Effector memory CD8-positive, alpha-beta T cell (primary cell): ENCODE measurements at regions not wholly inside any gene's neighbourhood (a gene's known extent, or its start where the extent isn't known, plus 50 kb on each side); places are given as distances from the start of the nearest gene placed in this dataset.
"Not testable (repeated sequence)": the region's sequence is repeated elsewhere in the genome, so short reads cannot be mapped to it uniquely, and the experiment has no call there.

Experiments
- ATAC-seq: fragments of 150-1000 bp; cut with Tn5 transposase; replicated peaks from 2 replicates; pipeline ENCODE4 v1.10.0; 2021; ENCODE audit warnings: mild to moderate bottlenecking, moderate library complexity
- DNase-seq, 3 experiments: peaks; one replicate each; pipeline ENCODE4 v3.0.0; 2021
- H3K27ac Mint-ChIP-seq, 2 donors: one replicate each; pipeline ENCODE4 v1.8.0; 2022; ENCODE audit warnings: mild to moderate bottlenecking in 2 of 2, mixed read lengths in 2 of 2, moderate library complexity in 2 of 2
- H3K27me3 Mint-ChIP-seq, 2 donors: one replicate each; pipeline ENCODE4 v1.8.0; 2022; ENCODE audit warnings: mixed read lengths in 2 of 2
- H3K36me3 Mint-ChIP-seq: one replicate; pipeline ENCODE4 v1.8.0; 2022; ENCODE audit warnings: mild to moderate bottlenecking, moderate library complexity, mixed read lengths; ENCODE audit not compliant: insufficient read depth
- H3K4me1 Mint-ChIP-seq, 2 donors: one replicate each; pipeline ENCODE4 v1.8.0; 2022; ENCODE audit warnings: low read depth in 2 of 2, mixed read lengths in 2 of 2
- H3K4me3 Mint-ChIP-seq, 2 donors: one replicate each; pipeline ENCODE4 v1.8.0; 2022; ENCODE audit warnings: mild to moderate bottlenecking in 2 of 2, mixed read lengths in 2 of 2, moderate library complexity in 2 of 2
- H3K9me3 Mint-ChIP-seq, 2 donors: one replicate each; pipeline ENCODE4 v1.8.0; 2022; ENCODE audit warnings: mixed read lengths in 2 of 2

DNA sequence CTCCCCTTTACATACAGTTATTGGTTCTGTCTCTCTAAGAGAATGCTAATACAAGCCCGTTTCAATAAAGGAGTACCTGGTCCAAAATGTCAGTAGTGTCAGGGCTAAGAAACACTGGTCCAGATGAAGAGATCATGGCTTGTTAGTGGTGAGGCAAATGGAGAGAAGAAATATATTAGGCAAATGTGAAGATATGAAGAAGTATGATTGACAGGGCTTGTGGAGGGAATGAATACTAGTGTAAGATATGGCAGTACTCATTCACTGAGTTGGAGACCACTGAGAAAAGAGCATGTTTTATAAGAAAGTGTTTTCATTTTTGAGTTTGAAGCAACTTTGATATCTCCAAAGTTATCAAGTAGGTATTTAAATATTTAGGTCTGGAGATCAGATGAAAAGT lies 290.5 kb upstream of the MEF2C start:
- no peak for ATAC-seq
- Mint-ChIP-seq H3K36me3 (no peaks in the 10 kb centered on the region), H3K27me3 (no peaks in the 10 kb centered on the region), H3K9me3 (peaks cover 5 to 17% of the 10 kb centered on the region in 2 donors), H3K27ac (no peak overlapping the region), H3K4me3 (no peak overlapping the region), H3K4me1 (no peaks in the 10 kb centered on the region)
- no peak for DNase-seq

DNA sequence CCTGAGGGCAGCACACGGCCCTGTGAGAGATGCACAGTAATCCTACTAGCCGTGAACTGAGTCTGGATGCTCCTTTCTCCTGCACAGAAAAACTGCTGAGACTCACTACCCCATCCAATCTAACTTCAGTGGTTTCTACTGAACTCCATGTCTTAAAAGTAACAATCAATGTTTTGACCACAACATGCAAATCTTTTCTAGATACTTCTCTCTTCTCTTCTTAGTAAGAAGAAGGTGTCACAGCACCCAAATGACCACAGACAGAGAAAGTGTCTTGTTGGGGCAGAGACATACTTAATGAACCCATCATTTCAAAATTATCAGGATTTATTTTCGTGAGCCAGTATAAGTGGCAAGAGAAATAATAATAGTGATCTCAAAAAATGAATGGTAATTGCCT lies 285.8 kb upstream of the MEF2C start:
- no peak for ATAC-seq
- Mint-ChIP-seq H3K4me1 (no peaks in the 10 kb centered on the region), H3K36me3 (no peaks in the 10 kb centered on the region), H3K9me3 (peaks cover 7 to 19% of the 10 kb centered on the region in 2 donors), H3K27me3 (no peaks in the 10 kb centered on the region), H3K27ac (no peak overlapping the region), H3K4me3 (no peak overlapping the region)
- DNase-seq: no peak

DNA sequence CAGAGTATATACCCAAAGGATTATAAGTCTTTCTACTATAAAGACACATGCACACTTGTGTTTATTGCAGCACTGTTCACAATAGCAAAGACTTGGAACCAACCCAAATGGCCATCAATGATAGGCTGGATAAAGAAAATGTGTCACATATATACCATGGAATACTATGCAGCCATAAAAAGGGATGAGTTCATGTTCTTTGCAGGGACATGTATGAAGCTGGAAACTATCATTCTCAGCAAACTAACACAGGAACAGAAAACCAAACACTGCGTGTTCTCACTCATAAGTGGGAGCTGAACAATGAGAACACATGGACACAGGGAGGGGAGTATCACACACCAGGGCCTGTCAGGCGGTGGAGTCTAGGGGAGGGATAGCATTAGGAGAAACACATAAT lies 281.7 kb upstream of the MEF2C start:
- not testable (repeated sequence) for ATAC-seq, H3K4me1 Mint-ChIP-seq, DNase-seq, H3K27ac Mint-ChIP-seq, H3K4me3 Mint-ChIP-seq, H3K27me3 Mint-ChIP-seq, H3K36me3 Mint-ChIP-seq
- H3K9me3 Mint-ChIP-seq: peaks cover 10 to 11% of the 10 kb centered on the region in 2 donors

DNA sequence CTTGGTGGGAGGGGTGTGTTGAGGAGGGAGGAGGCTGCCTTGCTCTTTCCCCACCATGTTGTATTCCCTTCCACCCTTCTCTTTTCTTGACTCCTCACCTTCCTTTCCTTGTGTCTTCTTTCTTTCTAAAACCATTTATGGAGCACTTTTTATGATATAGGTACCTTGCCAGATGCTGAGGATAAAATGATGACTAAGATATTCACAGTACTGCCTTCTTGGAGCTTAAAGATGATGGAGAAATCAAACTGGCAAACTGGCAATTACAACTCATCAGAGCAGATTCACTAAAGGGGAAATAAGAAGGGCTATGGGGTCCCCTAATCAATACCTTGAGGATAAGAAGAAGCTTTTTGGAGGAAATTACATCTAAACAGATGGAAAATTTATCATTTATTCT lies 273.2 kb upstream of the MEF2C start:
- Mint-ChIP-seq H3K27me3 (no peaks in the 10 kb centered on the region), H3K9me3 (peaks cover 6 to 23% of the 10 kb centered on the region in 2 donors), H3K27ac (no peak overlapping the region), H3K4me3 (no peak overlapping the region), H3K36me3 (no peaks in the 10 kb centered on the region), H3K4me1 (no peaks in the 10 kb centered on the region)
- DNase-seq (no peak), ATAC-seq (no peak)

DNA sequence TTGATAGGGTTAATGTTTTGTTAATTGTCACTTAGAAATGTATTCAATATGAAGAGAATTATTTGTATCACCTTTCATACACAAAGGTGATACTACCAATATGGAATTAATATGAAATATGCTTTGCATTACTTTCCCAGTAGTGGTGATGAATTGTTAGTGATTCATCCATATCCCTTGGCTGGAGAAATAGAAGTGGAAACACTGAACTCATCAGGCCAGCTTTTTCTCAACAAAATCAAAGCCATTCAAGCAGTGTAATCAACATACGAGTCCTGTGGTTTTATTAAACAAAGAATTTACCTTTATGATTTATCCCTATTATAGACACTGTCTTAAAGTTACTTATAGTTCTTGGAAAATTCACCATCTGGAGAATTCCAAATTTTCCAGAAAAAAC lies 264.0 kb upstream of the MEF2C start:
- H3K9me3 Mint-ChIP-seq: peaks cover 4 to 7% of the 10 kb centered on the region in 2 donors
- ATAC-seq: no peak
- H3K4me1 Mint-ChIP-seq: no peaks in the 10 kb centered on the region
- no peak overlapping the region for H3K4me3 Mint-ChIP-seq
- no peaks in the 10 kb centered on the region for H3K27me3 Mint-ChIP-seq
- no peak for DNase-seq
- H3K27ac Mint-ChIP-seq: no peak overlapping the region
- no peaks in the 10 kb centered on the region for H3K36me3 Mint-ChIP-seq

DNA sequence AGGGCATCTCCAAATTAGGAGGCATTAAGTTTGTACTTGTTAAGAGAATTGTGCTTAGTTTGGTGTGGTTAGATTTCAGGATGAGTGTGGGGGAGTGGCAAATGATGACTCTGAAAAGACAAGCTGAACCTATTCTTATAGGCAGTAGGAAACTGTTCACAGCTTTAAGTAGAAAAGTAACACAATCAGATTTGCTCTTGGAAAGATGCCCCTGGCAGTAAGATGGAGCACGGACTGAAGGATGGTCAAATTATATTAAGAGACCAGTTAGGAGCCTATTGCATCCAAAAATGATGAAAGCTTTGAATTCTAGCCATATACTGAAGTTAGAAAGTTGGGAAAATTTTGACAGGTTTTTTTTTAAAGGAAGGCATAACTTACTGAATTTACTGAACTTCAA lies 254.2 kb upstream of the MEF2C start:
- H3K27me3 Mint-ChIP-seq: no peaks in the 10 kb centered on the region
- no peaks in the 10 kb centered on the region for H3K4me1 Mint-ChIP-seq
- H3K9me3 Mint-ChIP-seq: peaks cover 10 to 13% of the 10 kb centered on the region in 2 donors
- no peaks in the 10 kb centered on the region for H3K36me3 Mint-ChIP-seq
- no peak overlapping the region for H3K4me3 Mint-ChIP-seq
- DNase-seq (no peak), ATAC-seq (no peak)
- no peak overlapping the region for H3K27ac Mint-ChIP-seq

DNA sequence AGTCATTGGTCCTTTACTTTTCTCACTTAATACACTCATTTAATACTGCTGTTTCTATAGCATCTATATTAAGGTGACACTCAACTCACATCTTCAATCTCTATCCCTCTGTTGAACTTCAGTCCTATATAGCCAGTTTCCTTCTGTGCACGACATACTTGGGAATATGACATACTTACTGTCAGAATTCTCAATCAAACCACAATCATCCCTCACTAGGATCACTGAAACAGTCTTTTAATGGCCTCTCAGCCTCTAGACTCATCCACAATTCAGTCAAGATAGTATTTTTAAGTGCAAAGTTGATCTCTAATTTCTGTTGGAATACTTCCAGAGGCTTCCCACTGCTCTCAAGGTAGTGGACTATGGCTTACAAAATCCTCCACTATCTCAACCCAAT lies 251.0 kb upstream of the MEF2C start:
- H3K9me3 Mint-ChIP-seq: peaks cover 0 to 4% of the 10 kb centered on the region in 2 donors
- no peak overlapping the region for H3K27ac Mint-ChIP-seq
- no peak overlapping the region for H3K4me3 Mint-ChIP-seq
- ATAC-seq: no peak
- no peaks in the 10 kb centered on the region for H3K27me3 Mint-ChIP-seq
- H3K4me1 Mint-ChIP-seq: no peaks in the 10 kb centered on the region
- DNase-seq: no peak
- no peaks in the 10 kb centered on the region for H3K36me3 Mint-ChIP-seq

DNA sequence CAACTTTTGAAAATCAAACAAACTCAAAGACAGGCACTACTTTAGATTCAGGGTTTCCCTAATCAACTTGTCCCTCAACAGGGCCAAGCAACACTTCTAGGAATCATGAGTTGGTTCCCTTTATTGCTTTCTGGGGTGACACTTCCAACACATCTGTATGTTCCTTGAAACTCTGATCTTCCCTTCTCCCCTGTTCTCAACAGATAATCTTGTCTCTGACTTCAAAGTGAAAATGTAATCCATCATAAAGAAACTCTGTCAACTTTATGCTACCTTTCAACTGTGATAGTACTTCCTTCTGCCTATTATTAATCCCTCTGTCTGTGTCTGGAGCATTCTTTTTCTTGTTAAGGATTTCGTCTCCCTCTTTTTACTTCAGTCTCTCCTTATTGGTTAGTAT lies 250.1 kb upstream of the MEF2C start:
- Mint-ChIP-seq H3K4me3 (no peak overlapping the region), H3K36me3 (no peaks in the 10 kb centered on the region), H3K4me1 (no peaks in the 10 kb centered on the region), H3K27ac (no peak overlapping the region), H3K27me3 (no peaks in the 10 kb centered on the region), H3K9me3 (peaks cover 0 to 9% of the 10 kb centered on the region in 2 donors)
- ATAC-seq: no peak
- no peak for DNase-seq

DNA sequence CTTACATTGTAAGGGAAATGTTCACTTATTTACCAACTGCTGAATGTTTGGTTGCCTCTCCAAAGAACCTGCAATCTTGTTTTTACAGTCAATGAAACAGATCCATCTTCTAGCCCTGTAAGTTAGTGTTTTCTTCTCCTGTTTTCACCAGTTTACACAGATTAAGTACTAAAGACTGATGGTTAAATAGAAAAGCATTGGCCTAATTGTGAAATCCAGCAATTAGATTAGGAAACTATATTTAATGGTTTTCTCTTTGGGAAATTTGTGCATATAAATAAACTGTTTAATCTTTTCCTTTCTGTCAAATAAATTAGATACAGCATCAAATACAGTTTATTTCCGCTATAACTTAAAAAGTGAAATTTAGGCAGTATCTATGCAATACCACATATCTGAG lies 247.9 kb upstream of the MEF2C start:
- Mint-ChIP-seq H3K4me3 (no peak overlapping the region), H3K4me1 (no peaks in the 10 kb centered on the region), H3K36me3 (no peaks in the 10 kb centered on the region), H3K27ac (no peak overlapping the region), H3K27me3 (no peaks in the 10 kb centered on the region), H3K9me3 (peaks cover 0 to 5% of the 10 kb centered on the region in 2 donors)
- DNase-seq (no peak), ATAC-seq (no peak)

DNA sequence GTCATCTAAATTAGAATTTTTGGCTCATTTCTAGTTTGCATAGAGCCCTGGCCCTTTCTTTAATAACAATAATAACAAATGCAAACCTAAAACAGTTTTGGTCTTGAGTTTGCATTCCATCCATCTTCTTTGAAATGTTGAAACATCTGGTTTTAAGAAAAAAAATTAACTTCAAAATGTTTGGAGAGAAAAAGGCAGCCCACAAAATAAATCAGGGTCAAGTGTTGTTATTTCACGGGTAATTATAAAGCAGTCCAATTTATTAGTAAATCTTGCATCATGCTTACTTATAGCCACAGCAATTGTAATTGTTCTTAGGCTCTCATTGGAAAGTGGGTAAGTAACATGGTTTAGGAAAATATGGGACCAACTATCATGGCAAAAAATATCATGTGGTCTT lies 247.0 kb upstream of the MEF2C start:
- no peak overlapping the region for H3K4me3 Mint-ChIP-seq
- H3K36me3 Mint-ChIP-seq: no peaks in the 10 kb centered on the region
- peaks cover 0 to 5% of the 10 kb centered on the region in 2 donors for H3K9me3 Mint-ChIP-seq
- no peaks in the 10 kb centered on the region for H3K4me1 Mint-ChIP-seq
- no peaks in the 10 kb centered on the region for H3K27me3 Mint-ChIP-seq
- no peak for DNase-seq
- ATAC-seq: no peak
- no peak overlapping the region for H3K27ac Mint-ChIP-seq

DNA sequence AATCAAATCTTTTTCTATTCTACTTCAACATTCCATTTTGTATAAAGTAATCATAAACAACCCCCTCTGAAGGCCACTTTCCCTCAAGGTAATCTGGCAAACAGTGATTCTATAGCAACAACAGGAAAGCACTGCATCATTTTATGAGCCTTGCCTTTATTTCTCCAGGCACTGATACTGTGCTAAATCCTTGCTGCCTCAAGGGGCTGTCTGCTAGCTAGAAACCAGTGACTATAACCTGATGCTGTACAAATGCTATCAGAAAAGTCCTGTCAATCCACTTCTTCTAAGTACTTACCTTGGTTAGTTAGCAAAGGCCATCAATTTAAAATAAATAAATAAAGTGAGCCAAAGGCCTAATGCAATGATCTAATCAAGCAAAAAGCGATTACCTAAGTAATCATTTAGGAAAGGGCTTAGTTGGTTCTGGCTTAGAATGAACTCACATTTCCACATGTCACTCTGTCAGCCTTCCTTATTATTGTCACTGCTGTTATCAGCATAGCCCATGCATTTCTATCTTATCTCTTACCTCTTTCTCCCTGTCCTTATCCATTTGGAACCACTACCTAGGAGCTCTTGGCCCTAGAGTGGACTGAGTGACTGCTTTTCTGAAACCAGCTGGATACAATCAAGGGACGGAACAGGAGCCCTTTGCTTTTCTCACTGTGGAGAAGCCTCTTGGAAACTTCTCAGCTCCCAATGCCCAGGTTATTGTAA lies 246.1 kb upstream of the MEF2C start:
- peaks cover 0 to 12% of the 10 kb centered on the region in 2 donors for H3K9me3 Mint-ChIP-seq
- H3K36me3 Mint-ChIP-seq: no peaks in the 10 kb centered on the region
- no peaks in the 10 kb centered on the region for H3K27me3 Mint-ChIP-seq

DNA sequence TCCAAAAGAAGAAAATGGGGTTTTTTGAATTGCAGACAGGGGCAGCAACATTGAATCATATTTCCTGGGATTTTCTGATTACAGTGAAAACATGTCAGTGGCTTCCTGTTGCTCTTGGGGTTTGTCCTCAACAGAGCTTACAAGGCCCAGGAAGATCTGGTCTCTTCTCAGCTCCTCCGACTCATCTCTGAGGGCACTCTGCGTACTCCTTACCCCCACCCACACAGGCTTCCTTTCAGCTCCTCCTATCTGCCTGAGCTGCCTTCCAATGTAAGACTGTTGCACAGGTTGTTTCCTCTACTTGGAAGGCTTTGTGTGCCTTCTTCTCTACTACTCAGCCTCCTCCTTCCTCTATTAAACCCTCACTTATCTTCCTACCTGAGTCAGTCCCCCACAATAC lies 245.1 kb upstream of the MEF2C start:
- ATAC-seq (no peak), DNase-seq (no peak)
- H3K27ac Mint-ChIP-seq: no peak overlapping the region

More for the DNA sequence above, 246.1 kb upstream of the MEF2C start:
- DNase-seq (no peak), ATAC-seq (no peak)
- no peaks in the 10 kb centered on the region for H3K4me1 Mint-ChIP-seq
- no peak overlapping the region for H3K4me3 Mint-ChIP-seq
- H3K27ac Mint-ChIP-seq: no peak overlapping the region

DNA sequence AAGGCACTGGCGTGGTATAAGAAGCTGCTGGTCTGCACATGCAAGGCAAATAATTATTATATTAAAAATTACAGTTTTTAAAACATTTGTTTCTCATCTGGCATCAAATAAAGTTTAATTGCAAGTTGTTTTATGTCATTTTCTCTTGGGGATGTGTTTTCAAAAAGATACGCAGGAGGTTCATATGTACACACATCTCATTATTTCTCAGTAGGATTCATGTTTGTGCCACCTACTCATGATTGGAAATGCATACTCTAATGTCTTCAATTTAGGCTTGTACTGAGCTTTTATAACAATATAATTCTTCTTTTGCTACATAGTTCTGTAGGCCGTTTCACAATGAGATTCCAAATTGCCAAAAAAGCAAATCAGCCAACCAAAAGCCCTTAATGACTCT lies 244.2 kb upstream of the MEF2C start:
- H3K27ac Mint-ChIP-seq: no peak overlapping the region
- no peak overlapping the region for H3K4me3 Mint-ChIP-seq
- H3K9me3 Mint-ChIP-seq: peaks cover 0 to 16% of the 10 kb centered on the region in 2 donors
- no peaks in the 10 kb centered on the region for H3K27me3 Mint-ChIP-seq
- H3K36me3 Mint-ChIP-seq: no peaks in the 10 kb centered on the region
- no peaks in the 10 kb centered on the region for H3K4me1 Mint-ChIP-seq
- DNase-seq: no peak
- ATAC-seq: no peak

More for the DNA sequence above, 245.1 kb upstream of the MEF2C start:
- Mint-ChIP-seq H3K9me3 (peaks cover 0 to 13% of the 10 kb centered on the region in 2 donors), H3K27me3 (no peaks in the 10 kb centered on the region), H3K36me3 (no peaks in the 10 kb centered on the region), H3K4me3 (no peak overlapping the region), H3K4me1 (no peaks in the 10 kb centered on the region)

DNA sequence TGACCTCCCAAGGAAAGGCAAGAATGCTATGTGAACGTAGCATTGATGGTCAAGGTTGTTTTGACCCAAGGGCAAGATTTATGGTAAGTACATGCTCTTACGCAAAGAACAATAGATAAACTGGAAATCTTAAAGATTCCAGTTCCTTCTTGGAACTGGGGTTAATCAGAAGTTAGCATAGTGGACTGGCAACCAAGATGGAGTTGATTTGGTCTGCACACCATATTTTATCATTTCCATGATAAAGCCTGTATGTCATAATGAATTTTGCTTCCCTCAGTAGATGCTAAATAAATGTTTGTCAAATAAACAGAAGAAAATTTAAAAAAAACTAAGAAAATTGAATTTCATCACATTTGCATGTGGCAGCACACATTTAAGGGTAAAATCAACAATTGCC lies 242.4 kb upstream of the MEF2C start:
- H3K27ac Mint-ChIP-seq: no peak overlapping the region
- H3K27me3 Mint-ChIP-seq: no peaks in the 10 kb centered on the region
- no peak for ATAC-seq
- no peak overlapping the region for H3K4me3 Mint-ChIP-seq
- no peaks in the 10 kb centered on the region for H3K36me3 Mint-ChIP-seq
- H3K9me3 Mint-ChIP-seq: peaks cover 0 to 16% of the 10 kb centered on the region in 2 donors
- no peak for DNase-seq
- H3K4me1 Mint-ChIP-seq: no peaks in the 10 kb centered on the region
